DMS 273 (cell line): ENCODE measurements at regions not wholly inside any gene's neighbourhood (a gene's known extent, or its start where the extent isn't known, plus 50 kb on each side); places are given as distances from the start of the nearest gene placed in this dataset.

Experiments used
- DNase-seq: peaks from one replicate; lab custom pipeline; 2025; ENCODE audit not compliant: unreplicated experiment; lab: John Stamatoyannopoulos, UW

- DNase-seq: no peak
These were observed 163.3 kb upstream of the GLI3 start for GRCh38 chr7:42400211-42400772.

- no peak for DNase-seq
These were observed 158.6 kb upstream of the GLI3 start for GRCh38 chr7:42395607-42396006.

DNA sequence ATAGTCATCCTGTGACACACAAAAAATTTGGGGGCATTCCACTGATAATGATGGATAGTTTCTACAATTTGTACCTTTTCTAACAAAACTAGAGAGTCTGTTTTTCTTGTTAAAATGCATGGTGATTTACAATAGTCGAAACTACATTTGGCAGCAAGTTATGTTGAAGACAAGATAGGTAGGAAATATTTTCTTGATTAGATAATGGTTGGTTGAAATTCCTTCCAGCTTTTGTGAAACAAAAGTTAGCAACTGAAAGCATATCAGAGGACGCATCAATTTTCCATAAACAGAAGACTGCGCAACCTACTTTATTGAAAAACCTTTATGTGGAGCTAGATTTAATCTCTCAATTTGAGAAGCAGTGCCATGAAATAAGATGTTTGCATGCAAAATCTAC, 155.8 kb upstream of the GLI3 start:
- no peak for DNase-seq

DNA sequence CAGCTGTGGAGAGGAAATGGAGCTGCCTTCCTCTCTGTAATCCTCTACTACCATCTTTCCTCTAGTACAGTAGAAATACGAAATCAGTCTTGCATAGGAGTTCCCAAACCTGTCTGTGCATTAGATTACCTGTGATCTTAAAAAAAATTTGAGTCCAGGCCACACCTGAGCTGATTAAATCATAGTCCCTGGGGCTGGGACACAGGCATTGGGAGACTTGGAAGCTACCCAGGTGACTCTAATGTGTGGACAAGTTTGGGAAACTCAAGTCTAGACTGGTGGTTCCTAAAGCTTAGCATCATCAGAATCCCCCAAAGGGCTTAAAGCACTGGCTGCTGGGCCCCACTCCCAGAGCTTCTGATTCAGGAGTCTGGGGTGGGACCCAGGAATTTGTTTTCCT, 152.7 kb upstream of the GLI3 start:
- DNase-seq: no peak

- peak; percentile 14 for DNase-seq
These were observed 148.9 kb upstream of the GLI3 start for GRCh38 chr7:42385912-42386311.

DNA sequence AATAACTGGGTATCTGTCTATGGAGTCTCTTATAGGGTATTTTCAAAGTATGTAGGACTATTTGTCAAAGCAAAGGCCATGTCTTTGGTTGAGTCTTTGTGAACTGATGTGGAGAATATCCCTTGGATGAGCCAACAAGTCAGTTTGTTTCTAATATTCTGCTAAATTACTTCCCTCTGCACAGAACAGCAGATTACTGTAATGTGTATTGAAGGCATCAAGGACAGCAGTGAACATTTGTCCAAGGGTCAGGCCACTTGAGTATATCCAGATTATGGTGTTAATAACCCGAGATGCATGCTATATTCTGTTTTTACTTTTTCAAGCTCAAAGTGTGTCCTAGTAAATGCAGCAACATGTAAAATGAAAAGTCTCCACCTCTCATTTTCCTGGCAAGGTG, 144.2 kb upstream of the GLI3 start:
- DNase-seq: no peak

GRCh38 chr7:42380401-42380800, 143.4 kb upstream of the GLI3 start:
- no peak for DNase-seq

GRCh38 chr7:42378149-42378548, 141.1 kb upstream of the GLI3 start:
- DNase-seq: no peak

GRCh38 chr7:42373285-42373684, 136.3 kb upstream of the GLI3 start:
- DNase-seq: no peak

GRCh38 chr7:42372479-42372878, 135.5 kb upstream of the GLI3 start:
- no peak for DNase-seq

DNA sequence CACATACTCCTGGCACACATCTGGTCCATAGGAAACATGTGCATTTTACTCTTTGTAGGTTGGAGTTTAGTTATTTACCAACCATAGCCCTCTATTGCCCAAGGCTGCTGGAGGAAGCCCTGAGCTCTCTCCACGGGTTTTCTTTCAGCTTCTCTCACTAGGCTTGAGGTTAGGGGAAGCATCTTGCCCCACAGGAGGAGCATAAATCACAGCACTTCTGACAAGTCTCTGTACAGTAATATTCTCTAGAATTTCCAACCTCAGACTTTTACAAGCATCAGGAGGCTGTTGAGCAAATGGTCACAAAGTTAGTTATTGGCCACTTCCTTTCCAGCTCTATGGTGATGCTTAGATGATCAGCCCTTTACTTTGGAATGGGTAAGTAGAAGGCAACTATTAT, 122.9 kb upstream of the GLI3 start:
- DNase-seq: no peak

DNA sequence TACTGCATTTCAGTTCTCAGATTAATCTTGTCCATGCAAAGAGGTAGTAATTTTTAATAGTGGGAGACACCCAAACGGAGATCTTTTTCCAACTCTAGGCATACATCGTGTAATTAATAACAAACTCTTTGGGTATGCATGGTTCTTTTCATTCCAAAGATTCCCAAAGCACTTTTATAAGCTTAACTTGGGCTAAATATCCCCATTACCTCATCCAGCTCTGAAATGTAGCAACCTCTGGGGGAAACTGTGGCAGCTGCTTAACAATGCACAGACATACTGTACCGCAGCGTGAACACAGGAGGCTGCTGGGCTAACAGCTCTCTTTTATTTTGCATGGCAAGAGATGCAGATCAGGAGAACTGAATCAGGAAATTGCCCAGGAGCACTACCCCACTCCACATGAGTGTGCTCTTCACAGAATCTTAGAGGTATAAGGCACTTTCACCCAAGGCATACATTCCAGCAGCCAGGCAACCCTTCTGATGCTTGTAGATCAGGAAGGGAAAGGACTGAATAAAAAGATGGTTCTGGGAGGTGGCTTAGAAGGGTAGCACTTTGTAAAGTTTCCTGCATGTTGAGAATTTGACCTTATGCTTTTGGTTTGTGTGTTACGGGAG, 114.4 kb upstream of the GLI3 start:
- DNase-seq: no peak

- DNase-seq: peak; percentile 20
These were observed 113.8 kb upstream of the GLI3 start for GRCh38 chr7:42350801-42351200.

DNA sequence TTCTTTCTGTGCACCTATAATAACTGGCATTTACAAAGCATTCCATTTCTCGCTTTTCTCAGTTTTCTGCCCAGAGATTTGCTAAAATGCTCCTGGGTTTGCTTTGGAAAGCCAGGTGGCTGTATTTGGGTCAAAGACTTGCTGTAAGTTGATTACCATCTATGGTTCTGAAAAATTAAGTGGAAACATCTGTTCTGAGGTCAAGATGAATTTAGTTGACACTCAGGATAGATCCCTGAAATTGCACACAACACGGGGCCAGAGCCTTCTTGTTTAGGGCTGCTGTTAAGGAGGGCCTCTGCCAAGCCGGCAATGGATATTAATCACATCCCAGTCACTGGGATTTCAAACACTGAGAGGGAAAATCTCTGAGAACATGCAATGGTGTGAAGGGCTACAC, 111.6 kb upstream of the GLI3 start:
- DNase-seq: no peak

- DNase-seq: no peak
These were observed 111.1 kb upstream of the GLI3 start for GRCh38 chr7:42348071-42348470.

GRCh38 chr7:42347616-42348015, 110.6 kb upstream of the GLI3 start:
- no peak for DNase-seq

DNA sequence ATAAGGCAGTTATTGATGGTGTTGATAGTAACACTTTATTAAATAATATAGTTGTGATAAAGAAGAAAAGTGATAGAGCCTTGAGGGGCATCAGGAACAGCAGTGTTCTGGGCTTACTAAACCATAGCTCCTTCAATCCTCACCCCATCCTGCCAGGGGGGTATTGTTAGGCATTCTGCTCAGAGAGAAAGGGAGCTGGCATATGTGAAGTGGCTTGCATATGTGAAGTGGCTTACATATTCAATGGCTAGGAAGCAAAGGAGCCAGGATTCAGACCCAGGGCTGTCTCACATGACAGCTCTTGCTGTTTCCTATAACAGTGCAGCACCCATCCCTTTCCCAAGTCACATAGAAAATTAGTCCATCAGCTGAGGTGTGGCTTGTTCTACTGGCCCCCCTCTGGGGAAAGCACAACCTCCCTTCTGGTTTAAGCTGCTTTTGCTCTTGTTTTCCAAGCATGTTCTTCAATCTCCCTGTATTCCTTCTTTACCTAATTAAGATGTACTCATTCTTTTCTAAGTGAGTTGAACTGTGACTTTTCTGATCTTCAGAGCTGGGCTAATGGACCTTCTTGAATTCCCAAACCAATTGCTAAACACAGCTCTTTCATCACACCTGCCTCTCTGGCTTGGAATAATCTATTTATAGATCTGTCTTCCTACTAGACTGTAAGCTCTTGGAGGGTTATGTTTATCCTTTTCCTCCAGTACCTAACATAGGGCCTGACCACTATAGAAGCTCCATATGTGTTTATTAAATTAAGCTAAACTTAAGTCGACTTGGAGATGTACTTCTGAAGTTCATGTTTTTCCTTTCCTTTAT, 108.7 kb upstream of the GLI3 start:
- DNase-seq: no peak

- DNase-seq: no peak
These were observed 107.3 kb upstream of the GLI3 start for GRCh38 chr7:42344198-42344755.

DNA sequence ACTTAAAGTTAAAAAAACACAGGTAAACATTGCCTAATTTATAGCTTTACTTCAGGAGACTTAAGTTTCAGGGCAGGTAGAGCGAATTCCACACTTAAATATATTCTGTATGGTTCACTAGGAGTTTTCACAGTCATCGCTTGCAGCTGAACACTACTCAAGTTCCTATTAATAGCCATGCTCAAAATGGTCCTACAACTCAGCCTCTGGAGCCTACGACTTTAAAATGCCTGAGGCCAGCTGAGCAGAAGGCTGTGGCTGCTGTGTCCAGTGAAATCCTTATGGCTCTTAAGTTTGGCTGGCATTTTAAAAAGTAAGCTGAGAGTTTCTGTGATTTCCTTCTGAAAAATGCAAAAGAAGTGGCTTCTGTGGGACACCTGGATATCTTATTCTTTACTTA, 105.4 kb upstream of the GLI3 start:
- no peak for DNase-seq

DNA sequence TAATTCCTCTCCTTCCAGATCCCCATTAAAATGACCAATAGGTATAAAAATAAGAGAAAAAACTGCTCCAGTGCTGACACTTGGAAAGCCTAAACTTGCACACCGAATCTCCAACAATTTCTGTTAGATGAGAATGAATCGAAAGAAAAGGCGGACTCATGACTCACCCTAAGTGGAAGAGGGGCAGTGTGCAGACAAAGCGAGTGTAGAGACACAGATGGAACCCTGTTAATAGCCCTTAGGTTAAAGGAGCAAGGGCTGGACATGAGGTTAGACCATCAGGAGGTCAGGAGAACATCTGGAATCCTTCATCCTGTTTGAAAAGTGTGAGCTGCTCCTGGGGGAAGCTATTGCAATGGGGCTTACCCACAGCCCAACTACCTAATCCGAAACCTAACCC, 103.4 kb upstream of the GLI3 start:
- DNase-seq: no peak

DNA sequence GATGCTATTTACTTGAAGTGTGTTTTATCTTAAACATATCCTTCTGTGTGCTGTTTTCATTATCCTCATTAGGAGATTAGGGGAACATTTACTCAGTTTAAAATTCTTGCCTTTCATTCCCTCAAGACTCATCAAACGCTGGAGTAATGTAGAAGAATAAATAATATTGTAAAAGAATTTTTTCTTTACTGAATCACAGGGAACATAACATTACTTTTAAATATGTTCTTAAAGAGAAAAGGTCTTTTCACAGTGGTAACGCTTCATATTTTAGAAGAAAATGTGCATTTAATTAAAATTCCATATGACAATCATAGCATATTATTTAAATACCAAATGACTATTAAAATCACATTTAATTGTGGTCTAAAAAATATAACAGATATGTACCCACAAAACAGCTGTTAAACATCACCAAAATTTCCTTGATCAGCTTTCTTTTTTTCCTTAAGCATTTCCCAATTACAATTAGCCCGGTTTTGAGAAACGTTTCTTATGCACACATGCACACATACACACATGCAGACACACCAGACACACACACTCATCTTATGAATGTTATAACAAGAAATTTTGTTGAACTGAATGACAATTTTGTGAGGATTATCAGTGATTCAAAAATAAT, 102.0 kb upstream of the GLI3 start:
- DNase-seq: no peak
